ENCODE measurements at regions not wholly inside any gene's neighbourhood (a gene's known extent, or its start where the extent isn't known, plus 50 kb on each side); places are given as distances from the start of the nearest gene placed in this dataset.

GRCh38 chr2:120952318-120952717 is 216.7 kb downstream of the GLI2 start:
- TF ChIP-seq SIN3A (IDR thresholded peaks at IDR 0.05; ENCODE audit: borderline replicate concordance, insufficient read depth, low read length) (no peak), TAF1 (IDR thresholded peaks at IDR 0.05; ENCODE audit: borderline replicate concordance, insufficient read depth, low read length) (no peak), POLR2AphosphoS5 (IDR thresholded peaks at IDR 0.05; ENCODE audit: low read depth, low read length) (no peak), FOXP2 (optimal IDR thresholded peaks at IDR 0.05; ENCODE audit: borderline replicate concordance, extremely low read depth, extremely low read length, insufficient read depth) (no peak)
- TF ChIP-seq, protein P1, sequence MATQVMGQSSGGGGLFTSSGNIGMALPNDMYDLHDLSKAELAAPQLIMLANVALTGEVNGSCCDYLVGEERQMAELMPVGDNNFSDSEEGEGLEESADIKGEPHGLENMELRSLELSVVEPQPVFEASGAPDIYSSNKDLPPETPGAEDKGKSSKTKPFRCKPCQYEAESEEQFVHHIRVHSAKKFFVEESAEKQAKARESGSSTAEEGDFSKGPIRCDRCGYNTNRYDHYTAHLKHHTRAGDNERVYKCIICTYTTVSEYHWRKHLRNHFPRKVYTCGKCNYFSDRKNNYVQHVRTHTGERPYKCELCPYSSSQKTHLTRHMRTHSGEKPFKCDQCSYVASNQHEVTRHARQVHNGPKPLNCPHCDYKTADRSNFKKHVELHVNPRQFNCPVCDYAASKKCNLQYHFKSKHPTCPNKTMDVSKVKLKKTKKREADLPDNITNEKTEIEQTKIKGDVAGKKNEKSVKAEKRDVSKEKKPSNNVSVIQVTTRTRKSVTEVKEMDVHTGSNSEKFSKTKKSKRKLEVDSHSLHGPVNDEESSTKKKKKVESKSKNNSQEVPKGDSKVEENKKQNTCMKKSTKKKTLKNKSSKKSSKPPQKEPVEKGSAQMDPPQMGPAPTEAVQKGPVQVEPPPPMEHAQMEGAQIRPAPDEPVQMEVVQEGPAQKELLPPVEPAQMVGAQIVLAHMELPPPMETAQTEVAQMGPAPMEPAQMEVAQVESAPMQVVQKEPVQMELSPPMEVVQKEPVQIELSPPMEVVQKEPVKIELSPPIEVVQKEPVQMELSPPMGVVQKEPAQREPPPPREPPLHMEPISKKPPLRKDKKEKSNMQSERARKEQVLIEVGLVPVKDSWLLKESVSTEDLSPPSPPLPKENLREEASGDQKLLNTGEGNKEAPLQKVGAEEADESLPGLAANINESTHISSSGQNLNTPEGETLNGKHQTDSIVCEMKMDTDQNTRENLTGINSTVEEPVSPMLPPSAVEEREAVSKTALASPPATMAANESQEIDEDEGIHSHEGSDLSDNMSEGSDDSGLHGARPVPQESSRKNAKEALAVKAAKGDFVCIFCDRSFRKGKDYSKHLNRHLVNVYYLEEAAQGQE (IDR thresholded peaks at IDR 0.05; ENCODE audit: insufficient read depth in 1 of 2, low read depth in 2 of 2, low read length in 2 of 2): no peak

DNA sequence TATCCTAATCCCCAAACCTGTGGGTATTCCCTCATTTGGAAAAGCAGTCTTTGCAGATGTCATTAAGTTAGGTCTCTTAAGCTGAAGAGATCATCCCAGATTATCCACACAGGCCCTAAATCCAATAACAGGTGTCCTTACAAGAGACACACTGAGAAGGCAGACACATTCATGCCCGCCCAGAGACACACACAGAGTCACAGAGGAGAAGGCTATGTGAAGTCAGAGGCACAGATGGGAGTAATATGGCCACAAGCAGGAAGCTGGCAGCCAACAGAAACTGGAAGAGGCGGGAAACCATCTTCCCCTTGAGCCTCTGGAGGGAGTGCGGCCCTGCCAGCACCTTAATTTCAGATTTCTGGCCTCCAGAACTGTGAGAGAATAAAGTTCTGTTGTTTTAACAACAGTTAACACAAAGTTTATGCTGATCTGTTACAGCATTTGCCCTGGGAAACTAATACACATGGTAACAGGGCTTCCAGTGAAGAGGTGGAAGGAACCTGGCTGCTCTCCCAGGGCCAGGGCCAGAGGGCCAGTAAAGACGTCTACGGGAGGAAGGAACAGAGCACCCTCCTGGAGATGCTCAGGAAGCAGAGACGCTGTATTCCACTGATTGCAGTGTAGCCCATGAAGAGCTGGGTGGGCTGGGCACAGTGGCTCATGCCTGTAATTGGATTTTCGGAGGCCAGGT is 217.5 kb downstream of the GLI2 start:
- no peak for TF ChIP-seq TAF1 (IDR thresholded peaks at IDR 0.05; ENCODE audit: borderline replicate concordance, insufficient read depth, low read length)
- no peak for TF ChIP-seq FOXP2 (optimal IDR thresholded peaks at IDR 0.05; ENCODE audit: borderline replicate concordance, extremely low read depth, extremely low read length, insufficient read depth)
- TF ChIP-seq, protein P1 (IDR thresholded peaks at IDR 0.05; ENCODE audit: insufficient read depth in 1 of 2, low read depth in 2 of 2, low read length in 2 of 2): no peak
- TF ChIP-seq SIN3A (IDR thresholded peaks at IDR 0.05; ENCODE audit: borderline replicate concordance, insufficient read depth, low read length): no peak
- no peak for TF ChIP-seq POLR2AphosphoS5 (IDR thresholded peaks at IDR 0.05; ENCODE audit: low read depth, low read length)

DNA sequence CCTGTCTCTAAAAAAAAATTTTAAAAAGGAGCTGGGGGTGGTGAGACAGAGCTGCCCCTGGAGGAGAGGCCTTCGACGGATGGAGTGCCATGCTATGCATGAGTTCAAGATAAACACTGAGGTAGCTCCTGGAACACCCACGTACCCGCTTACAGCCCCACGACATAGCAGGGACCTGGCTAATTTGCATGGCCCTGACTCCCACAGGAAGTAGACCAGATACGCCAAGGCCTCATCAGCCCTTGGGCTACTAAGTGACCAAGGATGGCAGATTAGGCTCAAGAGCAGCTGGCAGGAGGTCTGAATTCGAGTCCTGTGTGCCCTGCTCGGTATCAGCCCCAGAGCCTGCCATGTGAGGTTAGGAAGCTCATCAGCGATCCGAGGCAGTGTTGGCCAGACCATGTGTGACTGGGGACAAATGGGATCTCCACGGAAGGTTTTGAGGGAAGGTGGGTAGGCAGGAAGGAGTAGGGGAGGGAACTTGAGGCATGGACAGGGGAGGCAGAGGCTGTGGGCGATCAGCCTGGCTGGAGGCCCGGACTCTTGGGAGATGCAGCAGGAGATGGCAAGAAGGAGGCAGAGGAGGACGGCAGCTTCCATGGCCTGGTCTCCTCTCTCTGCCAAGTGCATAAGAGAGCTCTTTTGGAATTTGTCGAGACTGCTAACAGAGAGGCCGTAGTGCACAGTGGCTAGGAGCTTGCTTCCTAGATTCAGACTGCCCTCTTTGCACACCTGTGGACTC is 218.3 kb downstream of the GLI2 start:
- no peak for TF ChIP-seq POLR2AphosphoS5 (IDR thresholded peaks at IDR 0.05; ENCODE audit: low read depth, low read length)
- no peak for TF ChIP-seq SIN3A (IDR thresholded peaks at IDR 0.05; ENCODE audit: borderline replicate concordance, insufficient read depth, low read length)
- TF ChIP-seq, protein P1 (IDR thresholded peaks at IDR 0.05; ENCODE audit: insufficient read depth in 1 of 2, low read depth in 2 of 2, low read length in 2 of 2): no peak
- TF ChIP-seq TAF1 (IDR thresholded peaks at IDR 0.05; ENCODE audit: borderline replicate concordance, insufficient read depth, low read length): no peak
- TF ChIP-seq FOXP2 (optimal IDR thresholded peaks at IDR 0.05; ENCODE audit: borderline replicate concordance, extremely low read depth, extremely low read length, insufficient read depth): no peak

DNA sequence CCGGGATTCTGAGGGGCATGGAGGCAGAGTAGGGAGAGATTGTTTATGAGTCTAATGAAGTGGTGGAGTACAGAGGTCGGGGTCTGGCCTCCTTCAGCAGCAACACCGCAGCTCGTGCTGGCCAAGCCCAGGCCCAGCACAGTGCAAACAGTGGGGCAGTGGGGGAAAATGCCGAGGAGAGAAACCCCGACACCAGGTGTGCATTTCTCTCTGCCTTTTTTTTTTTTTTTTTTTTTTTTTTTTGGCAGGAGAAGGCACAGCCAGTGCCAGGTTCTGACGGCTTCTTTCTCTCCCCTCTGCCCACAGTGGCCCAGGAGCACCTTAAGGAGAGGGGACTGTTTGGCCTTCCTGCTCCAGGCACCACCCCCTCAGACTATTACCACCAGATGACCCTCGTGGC is 219.3 kb downstream of the GLI2 start:
- TF ChIP-seq SIN3A (IDR thresholded peaks at IDR 0.05; ENCODE audit: borderline replicate concordance, insufficient read depth, low read length): no peak
- TF ChIP-seq, protein P1 (IDR thresholded peaks at IDR 0.05; ENCODE audit: insufficient read depth in 1 of 2, low read depth in 2 of 2, low read length in 2 of 2): no peak
